ENCODE measurements at regions not wholly inside any gene's neighbourhood (a gene's known extent, or its start where the extent isn't known, plus 50 kb on each side); places are given as distances from the start of the nearest gene placed in this dataset.

DNA sequence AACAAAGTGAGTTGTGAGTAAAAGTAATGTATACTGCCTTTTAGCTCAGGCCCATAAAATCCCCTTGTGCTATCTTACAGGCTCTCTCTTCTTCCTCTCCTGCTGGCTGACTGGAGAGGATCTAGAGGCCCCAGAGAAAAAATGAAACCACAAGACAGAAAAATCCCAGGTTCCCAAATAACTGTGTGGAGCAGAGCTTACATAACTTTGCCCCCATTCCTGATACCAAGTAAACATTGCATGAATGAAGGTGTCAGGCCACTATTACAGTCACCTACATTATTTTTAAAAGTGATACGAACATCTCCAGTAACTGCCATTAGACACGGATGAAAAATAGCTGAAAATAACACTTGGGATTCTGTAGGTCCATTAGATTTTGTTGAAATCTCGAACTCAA, 386.0 kb upstream of the NR5A2 start:
- no peak overlapping the region for H3K27ac ChIP-seq (ENCODE audit: control insufficient read depth, insufficient read depth)
- ChIA-PET RAD21 (ENCODE audit: unreplicated experiment) (no interaction called here), CTCF (interaction anchor here (1.5 kb wide), 1 partner anchor 12 kb away, joined by 3 read pairs; no protein-coding TSS in a partner anchor), SMC1A (ENCODE audit: uncharacterized antibody, unreplicated experiment) (no interaction called here), POLR2A (no interaction called here)
- ATAC-seq (no peak), FAIRE-seq (no peak), DNase-seq (ENCODE audit: low read depth, low spot score) (no peak)
- H3K27me3 ChIP-seq (replicated peaks in 1 of 2; ENCODE audit: control insufficient read depth in 2 of 2, insufficient read depth in 2 of 2, low read length in 1 of 2), result no peaks in the 10 kb centered on the region
- H3K4me2 ChIP-seq (ENCODE audit: control insufficient read depth, insufficient read depth), result no peak overlapping the region
- no peaks in the 10 kb centered on the region for H3K4me1 ChIP-seq (ENCODE audit: control insufficient read depth, insufficient read depth, low read length)
- no peak overlapping the region for H2AFZ ChIP-seq (ENCODE audit: control insufficient read depth, low read depth, low read length)
- in situ Hi-C loops (cut with MboI), result no loop called here
- no peak overlapping the region for H3K4me3 ChIP-seq
- no peaks in the 10 kb centered on the region for H3K79me2 ChIP-seq (ENCODE audit: control insufficient read depth, insufficient read depth, low read length)
- TF ChIP-seq SMC3 (IDR thresholded peaks at IDR 0.05; ENCODE audit: borderline replicate concordance, low read length) (no peak), NRF1 (conservative IDR thresholded peaks at IDR 0.05; ENCODE audit: low read depth, low read length) (no peak), SKIL (IDR thresholded peaks at IDR 0.05; ENCODE audit: low read depth, poor library complexity, severe bottlenecking) (no peak), CBX5 (IDR thresholded peaks at IDR 0.05; ENCODE audit: low read depth) (no peak), PBX3 (IDR thresholded peaks at IDR 0.05; ENCODE audit: insufficient replicate concordance, low read depth, low read length) (no peak), NR2C1 (IDR thresholded peaks at IDR 0.05) (no peak), SP1 (IDR thresholded peaks at IDR 0.05; ENCODE audit: low read depth, low read length) (no peak), TCF7 (IDR thresholded peaks at IDR 0.05; ENCODE audit: borderline replicate concordance) (no peak), POLR2AphosphoS5 (IDR thresholded peaks at IDR 0.05; ENCODE audit: low read length) (no peak), NR2F1 (conservative IDR thresholded peaks at IDR 0.05) (no peak)
- intact Hi-C loops (cut with micrococcal nuclease; ENCODE audit: unreplicated experiment), result no loop called here
- no peaks in the 10 kb centered on the region for H3K9me3 ChIP-seq (replicated peaks; ENCODE audit: control insufficient read depth, insufficient read depth, low read length)
- no TSS peak for BruUV-seq (replicated peaks)
- WGBS (ENCODE audit: insufficient coverage, insufficient replicate concordance, low lambda C conversion rate, missing lambda C conversion rate), result 13% methylated on average over 3 of the region's 3 CpGs
- H3K9ac ChIP-seq (ENCODE audit: control insufficient read depth, insufficient read depth, low read length), result no peak overlapping the region
- no peaks in the 10 kb centered on the region for H3K36me3 ChIP-seq (ENCODE audit: control insufficient read depth in 2 of 2, insufficient read depth in 2 of 2, low read length in 1 of 2)
- no peaks in the 10 kb centered on the region for H4K20me1 ChIP-seq (ENCODE audit: control insufficient read depth, insufficient read depth)
